Trophoblast cell (in vitro differentiated cells and primary cell): ENCODE measurements at regions not wholly inside any gene's neighbourhood (a gene's known extent, or its start where the extent isn't known, plus 50 kb on each side); places are given as distances from the start of the nearest gene placed in this dataset.

Experiments
- DNase-seq, 2 donors: peaks; one replicate each; pipeline ENCODE4 v3.0.0-alpha.2; 2016
- H2AFZ ChIP-seq: 2 replicates; pipeline ENCODE4 v1.6.1; 2013; ENCODE audit warnings: low read length, moderate library complexity, mild to moderate bottlenecking; ENCODE audit not compliant: insufficient read depth, poor library complexity
- H2AK5ac ChIP-seq: 2 replicates; pipeline ENCODE4 v1.6.1; 2013; ENCODE audit warnings: mild to moderate bottlenecking, low read length
- H2BK120ac ChIP-seq: 2 replicates; pipeline ENCODE4 v1.6.1; 2013; ENCODE audit warnings: low read length, mild to moderate bottlenecking, moderate library complexity; ENCODE audit not compliant: insufficient read depth, poor library complexity
- H2BK12ac ChIP-seq: 2 replicates; pipeline ENCODE4 v1.6.1; 2013; ENCODE audit warnings: mild to moderate bottlenecking, low read length, moderate library complexity
- H2BK5ac ChIP-seq: 2 replicates; pipeline ENCODE4 v1.6.1; 2013; ENCODE audit warnings: low read length, low read depth, moderate library complexity, mild to moderate bottlenecking; ENCODE audit not compliant: poor library complexity
- H3K14ac ChIP-seq: 2 replicates; pipeline ENCODE4 v1.6.1; 2013; ENCODE audit warnings: mild to moderate bottlenecking, low read length
- H3K18ac ChIP-seq: 2 replicates; pipeline ENCODE4 v1.6.1; 2013; ENCODE audit warnings: mild to moderate bottlenecking, low read length
- H3K23ac ChIP-seq: 2 replicates; pipeline ENCODE4 v1.6.1; 2013; ENCODE audit warnings: low read length
- H3K27ac ChIP-seq: 2 replicates; pipeline ENCODE4 v1.5.1; 2013; ENCODE audit warnings: low read depth, mild to moderate bottlenecking, inconsistent platforms, low read length, moderate library complexity
- H3K27me3 ChIP-seq: 2 replicates; pipeline ENCODE4 v1.6.1; 2013; ENCODE audit warnings: inconsistent platforms, mild to moderate bottlenecking, low read length, moderate library complexity; ENCODE audit not compliant: insufficient read depth
- H3K36me3 ChIP-seq, 2 experiments: 1 replicate in 1 of 2; 2 replicates in 1 of 2; pipeline ENCODE4 v1.6.1; 2013; ENCODE audit warnings: low read length in 2 of 2, mild to moderate bottlenecking in 2 of 2, moderate library complexity in 1 of 2; ENCODE audit not compliant: insufficient read depth in 2 of 2, control insufficient read depth in 1 of 2
- H3K4ac ChIP-seq: 2 replicates; pipeline ENCODE4 v1.6.1; 2013; ENCODE audit warnings: low read depth, mild to moderate bottlenecking, low read length, moderate library complexity
- H3K4me1 ChIP-seq, 2 experiments: 1 replicate in 1 of 2; 2 replicates in 1 of 2; pipeline ENCODE4 v1.6.1; 2013; ENCODE audit warnings: low read length in 2 of 2, mild to moderate bottlenecking in 2 of 2, moderate library complexity in 1 of 2; ENCODE audit not compliant: insufficient read depth in 2 of 2, control insufficient read depth in 1 of 2
- H3K4me2 ChIP-seq: 2 replicates; pipeline ENCODE4 v1.6.1; 2013; ENCODE audit warnings: inconsistent platforms, mild to moderate bottlenecking, low read length, moderate library complexity
- H3K4me3 ChIP-seq: 2 replicates; pipeline ENCODE4 v1.5.1; 2013; ENCODE audit warnings: mild to moderate bottlenecking, low read depth, low read length, inconsistent platforms
- H3K79me1 ChIP-seq: one replicate; pipeline ENCODE4 v1.6.1; 2013; ENCODE audit warnings: low read length
- H3K79me2 ChIP-seq: 2 replicates; pipeline ENCODE4 v1.6.1; 2013; ENCODE audit warnings: low read length, mild to moderate bottlenecking; ENCODE audit not compliant: control insufficient read depth, insufficient read depth, poor library complexity
- H3K9ac ChIP-seq: 2 replicates; pipeline ENCODE4 v1.6.1; 2013; ENCODE audit warnings: mild to moderate bottlenecking, low read length
- H3K9me3 ChIP-seq: 2 replicates; pipeline ENCODE4 v1.6.1; 2013; ENCODE audit warnings: low read depth, mild to moderate bottlenecking, control low read depth, inconsistent platforms, low read length; ENCODE audit not compliant: insufficient read depth
- H4K12ac ChIP-seq: 2 replicates; pipeline ENCODE4 v1.6.1; 2013; ENCODE audit warnings: low read depth, mild to moderate bottlenecking, low read length, moderate library complexity
- H4K8ac ChIP-seq: 2 replicates; pipeline ENCODE4 v1.6.1; 2013; ENCODE audit warnings: low read depth, mild to moderate bottlenecking, low read length, moderate library complexity
- H4K91ac ChIP-seq: one replicate; pipeline ENCODE4 v1.6.1; 2013; ENCODE audit warnings: low read depth, mild to moderate bottlenecking, low read length, moderate library complexity
- WGBS: extraction: QIAGEN DNeasy Blood & Tissue Kit; methylation state at CpG from one replicate; pipeline ENCODE4 v1.1.7; 2013; ENCODE audit warnings: missing lambda C conversion rate; ENCODE audit not compliant: insufficient read length, insufficient coverage; ENCODE audit errors: extremely low coverage; 5-methylcytosine and 5-hydroxymethylcytosine counted together

DNA sequence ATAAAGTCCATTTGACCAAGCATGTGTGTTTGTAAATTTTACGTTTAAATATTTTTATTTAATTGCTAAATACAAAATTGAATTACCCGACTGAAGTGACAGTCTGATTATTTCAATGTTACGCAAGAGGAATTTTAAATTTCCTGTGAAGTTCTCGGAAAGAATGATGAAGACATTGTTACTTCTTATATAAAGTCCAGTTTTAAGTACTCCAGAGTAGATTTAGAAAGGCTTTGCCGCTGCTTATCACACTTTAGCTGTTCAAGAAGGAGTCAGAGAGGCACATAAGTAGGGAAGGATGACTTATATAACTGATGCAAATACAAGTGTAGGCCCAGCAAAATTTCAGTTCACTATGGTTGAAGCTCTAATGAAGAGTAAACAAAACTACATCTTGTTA, 265.1 kb upstream of the CITED2 start:
- H3K79me1 ChIP-seq = peaks cover 8% of the 10 kb centered on the region
- no peak overlapping the region for H2AFZ ChIP-seq
- no peak overlapping the region for H3K4ac ChIP-seq
- H2BK12ac ChIP-seq = no peak overlapping the region
- no peak overlapping the region for H2BK120ac ChIP-seq
- DNase-seq = no peak
- H3K27ac ChIP-seq = no peak overlapping the region
- no peak overlapping the region for H3K23ac ChIP-seq
- H2AK5ac ChIP-seq = no peak overlapping the region
- H3K27me3 ChIP-seq = no peaks in the 10 kb centered on the region
- no peak overlapping the region for H3K4me2 ChIP-seq
- no CpG with 5 or more reads among the region's 5 CpGs for WGBS
- H2BK5ac ChIP-seq = no peak overlapping the region
- H4K8ac ChIP-seq = no peak overlapping the region
- peaks cover 2% of the 10 kb centered on the region for H3K79me2 ChIP-seq
- H3K9me3 ChIP-seq = no peaks in the 10 kb centered on the region
- no peak overlapping the region for H3K4me3 ChIP-seq
- H3K9ac ChIP-seq = no peak overlapping the region
- no peak overlapping the region for H4K91ac ChIP-seq
- H3K18ac ChIP-seq = no peak overlapping the region
- H3K36me3 ChIP-seq = no peaks in the 10 kb centered on the region
- no peak overlapping the region for H4K12ac ChIP-seq
- no peak overlapping the region for H3K14ac ChIP-seq
- peaks cover 14% of the 10 kb centered on the region in 2 experiments for H3K4me1 ChIP-seq

DNA sequence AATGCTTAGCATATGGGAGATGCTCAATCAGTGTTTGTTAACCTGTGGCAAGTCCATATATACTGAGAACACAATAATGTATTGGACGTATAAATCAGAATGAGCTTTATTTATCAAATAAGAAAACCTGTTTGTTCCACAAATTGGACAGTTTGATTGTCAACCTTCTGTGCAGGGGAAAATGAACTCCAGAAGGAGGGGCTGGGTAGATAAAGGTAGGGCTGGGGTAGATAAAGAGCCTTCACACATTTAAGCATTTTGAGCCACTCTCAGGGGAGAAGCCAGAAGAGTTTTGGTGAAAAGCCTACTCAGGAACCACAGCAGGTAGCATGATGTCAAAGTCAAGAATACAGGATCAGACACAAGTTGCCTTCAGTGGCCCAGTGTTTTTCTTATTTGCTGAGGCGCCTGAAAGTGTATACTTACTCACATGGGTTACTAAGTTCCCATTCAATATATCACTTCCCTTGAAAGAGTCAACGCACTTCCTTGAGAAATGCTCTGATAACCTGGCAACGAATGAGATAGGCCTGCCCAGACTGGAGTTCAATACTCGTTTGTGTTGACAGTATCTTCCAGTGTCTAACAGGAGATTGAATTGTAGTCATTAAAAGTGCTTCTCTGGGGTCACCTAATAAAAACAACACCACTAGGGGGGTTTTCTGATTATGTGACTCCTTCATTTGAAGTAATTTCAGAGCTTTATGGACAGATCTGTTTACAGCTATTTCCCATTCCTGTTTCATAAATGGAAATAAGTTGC, 263.9 kb upstream of the CITED2 start:
- DNase-seq = peak in 1 of 2 donors; percentile 5
- no CpG with 5 or more reads among the region's 5 CpGs for WGBS
- H4K8ac ChIP-seq = no peak overlapping the region
- H3K18ac ChIP-seq = no peak overlapping the region
- no peak overlapping the region for H3K27ac ChIP-seq
- H3K36me3 ChIP-seq = no peaks in the 10 kb centered on the region
- H3K9ac ChIP-seq = no peak overlapping the region
- H3K27me3 ChIP-seq = no peaks in the 10 kb centered on the region
- H3K14ac ChIP-seq = no peak overlapping the region
- H2BK5ac ChIP-seq = no peak overlapping the region
- H2BK12ac ChIP-seq = no peak overlapping the region
- H3K4ac ChIP-seq = no peak overlapping the region
- H3K4me3 ChIP-seq = no peak overlapping the region
- no peak overlapping the region for H2BK120ac ChIP-seq
- H3K4me1 ChIP-seq = peaks cover 9 to 10% of the 10 kb centered on the region in 2 experiments
- H3K23ac ChIP-seq = no peak overlapping the region
- no peak overlapping the region for H2AFZ ChIP-seq
- H4K12ac ChIP-seq = no peak overlapping the region
- H3K9me3 ChIP-seq = no peaks in the 10 kb centered on the region
- H2AK5ac ChIP-seq = no peak overlapping the region
- H4K91ac ChIP-seq = no peak overlapping the region
- peaks cover 3% of the 10 kb centered on the region for H3K79me1 ChIP-seq
- H3K79me2 ChIP-seq = no peaks in the 10 kb centered on the region
- H3K4me2 ChIP-seq = no peak overlapping the region

DNA sequence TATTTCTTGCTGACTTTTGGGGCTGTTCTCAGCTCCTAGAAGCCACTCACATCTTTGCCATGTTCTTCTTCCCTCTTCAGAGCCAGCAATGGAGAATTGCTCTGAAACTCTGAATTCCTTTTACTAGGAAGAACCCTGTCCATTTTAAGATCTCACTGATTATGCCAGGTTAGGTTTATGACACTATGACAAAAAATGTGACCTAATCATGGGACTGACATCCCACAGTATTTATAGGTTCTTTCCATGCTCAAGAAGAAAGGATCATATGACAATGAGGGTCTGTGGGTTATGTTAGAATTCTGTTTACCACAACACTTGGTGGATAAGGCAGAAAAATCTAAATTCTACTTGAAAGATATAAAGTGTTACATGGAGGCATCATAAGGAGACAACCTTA, 263.3 kb upstream of the CITED2 start:
- Histone ChIP-seq H2BK5ac (no peak overlapping the region), H3K27ac (no peak overlapping the region), H3K14ac (no peak overlapping the region), H3K9me3 (no peaks in the 10 kb centered on the region), H3K4me2 (no peak overlapping the region), H3K79me1 (peaks cover 3% of the 10 kb centered on the region), H3K18ac (no peak overlapping the region), H3K9ac (no peak overlapping the region), H3K4me1 (peaks cover 9 to 10% of the 10 kb centered on the region in 2 experiments), H3K27me3 (no peaks in the 10 kb centered on the region), H2AFZ (no peak overlapping the region), H3K4ac (no peak overlapping the region), H3K79me2 (no peaks in the 10 kb centered on the region), H2AK5ac (no peak overlapping the region), H4K8ac (no peak overlapping the region), H2BK12ac (no peak overlapping the region), H3K4me3 (no peak overlapping the region), H4K91ac (no peak overlapping the region), H2BK120ac (no peak overlapping the region), H3K23ac (no peak overlapping the region), H4K12ac (no peak overlapping the region), H3K36me3 (no peaks in the 10 kb centered on the region)
- DNase-seq = peak in 1 of 2 donors; percentile 79

DNA sequence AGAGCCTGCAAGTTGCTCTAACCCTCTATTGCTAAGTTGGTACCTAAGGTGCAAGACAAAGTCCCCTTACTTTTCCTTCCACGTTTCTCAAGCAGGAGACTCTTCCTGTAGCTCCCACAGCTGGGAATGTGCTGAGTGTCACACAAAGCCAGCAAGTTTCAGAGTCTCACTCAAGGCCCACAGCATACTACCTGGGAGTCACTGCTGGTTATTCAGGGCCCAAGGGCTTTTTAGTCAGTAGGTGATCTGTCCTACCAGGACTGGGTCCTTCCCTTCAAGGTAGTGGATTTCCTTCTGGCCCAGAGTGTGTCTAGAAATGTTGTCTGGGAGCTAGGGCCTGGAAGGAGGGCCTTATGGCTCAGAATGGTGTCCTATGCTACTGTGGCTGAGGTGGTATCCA, 261.9 kb upstream of the CITED2 start:
- Histone ChIP-seq H2BK5ac (peak overlapping the region; percentile 43), H3K9ac (no peak overlapping the region), H2BK12ac (peak overlapping the region; percentile 52), H3K18ac (peak overlapping the region; percentile 43), H3K9me3 (no peaks in the 10 kb centered on the region), H3K79me1 (peaks cover 3% of the 10 kb centered on the region), H4K12ac (no peak overlapping the region), H4K8ac (peak overlapping the region; percentile 52), H3K27me3 (no peaks in the 10 kb centered on the region), H2AK5ac (no peak overlapping the region), H3K14ac (no peak overlapping the region), H3K27ac (peak overlapping the region; percentile 52), H3K4me2 (no peak overlapping the region), H3K4ac (no peak overlapping the region), H3K79me2 (no peaks in the 10 kb centered on the region), H2AFZ (no peak overlapping the region), H3K36me3 (no peaks in the 10 kb centered on the region), H2BK120ac (peak overlapping the region; percentile 71), H3K23ac (no peak overlapping the region), H4K91ac (peak overlapping the region; percentile 68), H3K4me3 (no peak overlapping the region), H3K4me1 (peaks cover 9 to 10% of the 10 kb centered on the region in 2 experiments)
- WGBS = no CpG with 5 or more reads among the region's 1 CpG
- DNase-seq = peak; percentile 89 to 92
